Gastrocnemius medialis (tissue), 4 donors: ENCODE measurements at regions not wholly inside any gene's neighbourhood (a gene's known extent, or its start where the extent isn't known, plus 50 kb on each side); places are given as distances from the start of the nearest gene placed in this dataset.

Experiments used
- POLR2A ChIP-seq, 2 donors: fragments of 450-650 bp; IDR thresholded peaks; one replicate each; pipeline ENCODE4 v1.6.1; 2017; ENCODE audit warnings: antibody characterized with exemption in 2 of 2, mild to moderate bottlenecking in 2 of 2, moderate library complexity in 2 of 2
- TF ChIP-seq, protein P1 (sequence below), 5 experiments: fragments of 450-650 bp in 3 of 5; fragments of 200-600 bp in 2 of 5; sonication (generic) in 2 of 5; IDR thresholded peaks in 4 of 5; conservative IDR thresholded peaks in 1 of 5; 1 replicate in 4 of 5; 2 replicates in 1 of 5; pipeline ENCODE4 v1.5.1; 2016 to 2019; ENCODE audit warnings: antibody characterized with exemption in 5 of 5, mild to moderate bottlenecking in 3 of 5, moderate library complexity in 3 of 5

DNA sequence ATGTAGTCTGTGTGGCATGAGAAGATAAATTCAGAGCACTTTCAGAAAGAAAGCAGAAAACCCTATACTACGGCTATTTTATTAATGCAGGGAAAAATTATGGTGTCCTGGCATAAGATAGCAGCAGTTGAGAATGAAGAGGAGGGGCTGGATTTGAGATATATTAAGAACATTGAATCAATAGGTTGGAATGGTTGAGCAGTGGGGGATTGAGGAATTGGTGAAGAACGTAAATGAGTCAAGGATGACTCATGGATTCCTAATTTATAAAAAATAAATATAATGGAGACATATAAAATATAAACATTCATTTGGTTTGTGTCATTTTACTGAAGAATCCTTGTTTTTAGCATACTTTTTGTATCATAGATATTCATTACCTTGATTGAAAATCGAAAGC is 234.3 kb upstream of the ADAMTS5 start:
- no peak for TF ChIP-seq POLR2A (IDR thresholded peaks at IDR 0.05)
- TF ChIP-seq, protein P1, sequence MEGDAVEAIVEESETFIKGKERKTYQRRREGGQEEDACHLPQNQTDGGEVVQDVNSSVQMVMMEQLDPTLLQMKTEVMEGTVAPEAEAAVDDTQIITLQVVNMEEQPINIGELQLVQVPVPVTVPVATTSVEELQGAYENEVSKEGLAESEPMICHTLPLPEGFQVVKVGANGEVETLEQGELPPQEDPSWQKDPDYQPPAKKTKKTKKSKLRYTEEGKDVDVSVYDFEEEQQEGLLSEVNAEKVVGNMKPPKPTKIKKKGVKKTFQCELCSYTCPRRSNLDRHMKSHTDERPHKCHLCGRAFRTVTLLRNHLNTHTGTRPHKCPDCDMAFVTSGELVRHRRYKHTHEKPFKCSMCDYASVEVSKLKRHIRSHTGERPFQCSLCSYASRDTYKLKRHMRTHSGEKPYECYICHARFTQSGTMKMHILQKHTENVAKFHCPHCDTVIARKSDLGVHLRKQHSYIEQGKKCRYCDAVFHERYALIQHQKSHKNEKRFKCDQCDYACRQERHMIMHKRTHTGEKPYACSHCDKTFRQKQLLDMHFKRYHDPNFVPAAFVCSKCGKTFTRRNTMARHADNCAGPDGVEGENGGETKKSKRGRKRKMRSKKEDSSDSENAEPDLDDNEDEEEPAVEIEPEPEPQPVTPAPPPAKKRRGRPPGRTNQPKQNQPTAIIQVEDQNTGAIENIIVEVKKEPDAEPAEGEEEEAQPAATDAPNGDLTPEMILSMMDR (IDR thresholded peaks at IDR 0.05 in 4 of 5, conservative IDR thresholded peaks at IDR 0.05 in 1 of 5): no peak
